Mesenteric fat pad (tissue), 1 donor: ENCODE measurements at regions not wholly inside any gene's neighbourhood (a gene's known extent, or its start where the extent isn't known, plus 50 kb on each side); places are given as distances from the start of the nearest gene placed in this dataset.

Source experiments
- DNase-seq: peaks from one replicate; pipeline ENCODE4 v3.0.0-alpha.2; 2020; ENCODE audit warnings: low spot score
- donor health status: DM: yes; HTN: yes; CAD: no.

DNA sequence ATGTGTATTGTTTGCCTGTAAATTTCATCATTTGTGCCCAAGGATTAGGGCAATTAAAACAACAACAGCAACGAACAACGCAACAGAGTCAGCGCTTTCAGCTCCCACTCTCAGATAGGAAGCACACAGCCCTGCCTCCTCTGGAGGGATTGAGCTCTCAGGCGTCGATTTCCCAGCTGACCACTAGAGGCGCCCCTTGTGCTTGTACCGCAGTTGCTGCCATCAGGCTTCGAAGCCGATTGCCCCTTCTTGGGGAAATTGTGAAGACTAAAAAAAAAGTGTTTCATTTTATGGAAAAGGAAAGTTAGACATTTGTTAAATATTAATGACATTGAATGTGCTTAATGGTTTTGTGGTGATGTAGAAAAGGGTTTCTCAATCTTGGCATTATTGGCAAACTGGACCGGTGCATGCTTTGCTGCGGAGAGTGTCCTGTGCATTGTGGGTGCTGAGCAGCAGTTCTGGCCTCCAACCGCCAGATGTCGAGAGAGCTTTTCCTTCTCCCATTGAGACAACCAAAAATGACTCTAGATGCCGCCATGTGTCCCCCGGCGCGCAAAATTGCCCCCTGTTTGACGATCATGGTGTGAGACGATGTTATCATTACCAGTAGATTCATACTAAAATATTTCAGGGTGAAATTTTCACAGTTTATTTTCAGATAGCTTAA is 650.4 kb upstream of the RBFOX1 start:
- DNase-seq = no peak

GRCh38 chr16:6678586-6678985 is 654.1 kb upstream of the RBFOX1 start:
- no peak for DNase-seq

DNA sequence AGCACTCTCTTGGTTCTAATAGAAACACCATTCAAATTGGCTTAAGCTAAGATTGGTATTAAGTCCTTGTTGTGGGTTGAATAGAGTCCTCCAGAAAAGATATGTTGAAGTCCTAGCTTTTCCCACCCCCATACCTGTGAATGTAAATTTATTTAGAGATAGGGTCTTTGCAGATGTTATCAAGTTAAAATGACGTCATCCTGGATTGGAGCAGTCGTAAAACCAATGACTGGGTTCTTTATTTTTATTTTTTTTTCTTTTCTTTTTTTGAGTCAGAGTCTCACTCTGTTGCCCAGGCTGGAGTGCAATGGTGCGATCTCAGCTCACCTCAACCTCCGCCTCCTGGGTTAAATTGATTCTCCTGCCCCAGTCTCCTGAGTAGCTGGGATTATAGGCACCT is 658.6 kb upstream of the RBFOX1 start:
- DNase-seq = no peak

GRCh38 chr16:6672507-6672906 is 660.1 kb upstream of the RBFOX1 start:
- DNase-seq = no peak

DNA sequence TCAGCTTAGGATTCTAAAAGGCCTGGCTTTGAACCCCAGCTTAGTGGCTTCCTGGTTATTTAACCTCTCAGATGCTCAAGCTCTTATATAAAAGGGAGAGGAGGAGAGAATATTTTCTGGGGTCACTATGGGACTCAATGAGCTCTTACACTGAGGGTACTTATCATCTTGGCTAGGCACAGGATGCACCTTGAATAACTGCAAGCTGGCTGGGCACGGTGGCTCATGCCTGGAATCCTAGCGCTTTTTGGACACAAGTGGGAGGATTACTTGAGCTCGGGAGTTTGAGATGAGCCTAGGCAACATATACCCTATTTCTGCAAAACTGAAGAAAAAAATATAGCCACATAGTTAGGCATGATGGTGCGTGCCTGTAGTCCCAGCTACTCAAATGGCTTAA is 665.3 kb upstream of the RBFOX1 start:
- no peak for DNase-seq

GRCh38 chr16:6665126-6665525 is 667.5 kb upstream of the RBFOX1 start:
- no peak for DNase-seq

DNA sequence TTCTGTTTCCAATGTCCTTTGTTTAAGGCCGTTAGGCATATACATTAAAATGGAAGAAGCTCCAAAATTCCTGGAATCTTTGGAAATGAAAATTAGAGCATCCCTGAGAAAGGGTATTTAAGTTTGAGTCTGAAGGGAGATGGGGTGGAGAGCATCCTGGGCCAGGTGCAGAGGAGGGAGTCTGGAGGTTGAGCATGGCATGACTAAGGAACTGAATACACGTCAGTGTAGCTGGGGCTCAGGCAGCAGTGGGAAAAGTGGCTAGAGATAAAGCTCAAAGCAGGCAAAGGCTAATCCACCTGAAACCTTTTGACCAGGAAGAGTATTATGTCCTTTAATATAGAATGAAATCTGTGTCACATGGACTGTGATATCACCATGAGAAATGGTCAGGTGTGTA is 669.0 kb upstream of the RBFOX1 start:
- DNase-seq = no peak

DNA sequence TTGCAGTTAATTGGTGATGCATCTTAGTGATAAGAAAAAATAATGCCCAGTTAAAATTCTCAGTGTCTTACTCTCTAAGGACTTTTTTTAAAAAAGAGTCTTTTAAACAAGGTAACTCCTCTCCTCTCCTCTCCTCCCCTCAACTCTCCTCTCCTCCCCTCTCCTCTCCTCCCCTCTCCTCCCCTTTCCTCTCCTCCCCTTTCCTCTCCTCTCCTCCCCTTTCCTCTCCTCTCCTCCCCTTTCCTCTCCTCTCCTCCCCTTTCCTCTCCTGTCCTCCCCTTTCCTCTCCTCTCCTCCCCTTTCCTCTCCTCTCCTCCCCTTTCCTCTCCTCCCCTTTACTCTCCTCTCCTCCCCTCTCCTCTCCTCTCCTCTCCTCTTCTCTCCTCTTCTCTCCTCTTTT is 675.9 kb upstream of the RBFOX1 start:
- DNase-seq = no peak

DNA sequence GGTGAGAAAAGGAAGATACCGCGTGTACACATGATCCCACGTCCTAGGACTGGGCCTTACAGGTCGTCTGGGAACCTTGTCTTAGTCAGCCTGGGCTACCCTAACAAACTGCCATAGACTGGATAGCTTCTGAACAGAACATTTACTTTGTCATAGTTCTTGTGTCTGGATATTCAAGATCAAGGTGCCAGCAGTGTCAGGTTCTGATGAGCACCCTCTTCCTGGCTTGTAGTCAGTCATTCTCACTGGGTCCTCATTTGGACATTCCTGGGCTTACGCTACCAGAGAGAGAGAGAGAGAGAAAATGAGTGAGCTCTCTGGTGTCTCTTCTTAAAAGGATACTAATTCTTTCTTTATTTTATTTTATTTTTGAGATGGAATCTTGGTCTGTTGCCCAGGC is 685.8 kb upstream of the RBFOX1 start:
- no peak for DNase-seq

GRCh38 chr16:6645768-6646568 is 686.7 kb upstream of the RBFOX1 start:
- no peak for DNase-seq

- no peak for DNase-seq
Measured at GRCh38 chr16:6644916-6645315, 687.7 kb upstream of the RBFOX1 start.

DNA sequence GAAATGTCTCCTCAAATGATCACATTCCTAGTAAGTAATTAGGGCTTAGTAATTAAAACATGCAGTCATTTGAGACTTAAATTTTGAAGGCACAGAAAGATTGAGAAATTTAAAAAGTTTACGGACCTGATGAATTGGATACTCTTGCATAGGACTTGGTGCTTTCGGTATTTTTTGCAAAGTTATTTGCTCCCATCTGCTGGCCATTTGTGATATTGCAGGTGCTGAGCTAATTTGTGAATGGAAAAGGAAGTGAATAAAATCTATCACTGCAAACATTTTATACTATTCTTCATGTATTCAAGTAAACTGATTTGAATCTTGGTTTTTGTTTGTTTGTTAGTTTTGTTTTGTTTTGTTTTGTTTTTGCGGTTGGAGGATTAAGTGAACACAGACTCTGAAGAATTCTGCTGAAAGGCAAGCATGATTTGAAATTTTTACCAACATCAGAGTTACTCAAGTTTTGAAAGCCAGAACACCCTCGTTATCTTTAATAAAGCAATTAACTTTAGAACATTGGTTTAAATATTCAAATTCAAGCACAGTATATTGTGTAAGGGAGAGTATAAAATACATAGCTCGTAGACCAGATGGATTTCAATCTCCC is 689.5 kb upstream of the RBFOX1 start:
- DNase-seq = no peak

GRCh38 chr16:6642271-6642670 is 690.4 kb upstream of the RBFOX1 start:
- DNase-seq = no peak

DNA sequence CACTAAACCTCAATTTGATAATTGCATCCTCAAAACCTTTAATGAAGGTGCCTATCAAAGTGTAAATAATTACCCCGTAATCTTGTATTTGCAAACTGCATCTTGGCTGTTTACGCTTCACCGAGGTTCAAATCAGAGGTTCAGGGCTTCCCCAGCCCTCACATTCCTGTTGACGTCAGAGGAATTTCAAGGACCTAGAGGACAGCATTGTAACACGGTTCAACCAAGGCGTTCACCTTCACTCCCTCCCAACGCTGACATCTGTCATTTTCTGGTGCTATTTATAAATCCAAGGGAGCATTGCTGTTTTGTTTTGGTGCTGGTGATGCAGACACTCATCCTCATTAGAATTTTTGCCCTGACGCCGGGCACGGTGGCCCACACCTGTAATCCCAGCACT is 691.6 kb upstream of the RBFOX1 start:
- no peak for DNase-seq

DNA sequence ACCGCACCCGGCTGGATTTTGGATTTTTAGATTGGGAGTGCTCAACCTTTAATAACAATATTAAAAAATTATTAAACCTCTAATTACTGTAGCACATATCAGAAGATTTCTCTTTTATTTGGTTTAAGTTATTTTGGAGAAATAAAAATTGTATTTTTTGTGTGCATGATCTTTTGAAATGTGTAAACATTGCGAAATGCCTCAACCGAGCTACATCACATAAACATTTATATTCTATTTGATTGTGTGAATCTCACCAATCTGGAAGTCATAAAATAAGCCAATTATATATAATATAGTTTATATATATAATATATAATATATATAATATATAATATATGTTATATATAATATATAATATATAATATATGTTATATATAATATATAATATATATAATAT is 696.2 kb upstream of the RBFOX1 start:
- no peak for DNase-seq

DNA sequence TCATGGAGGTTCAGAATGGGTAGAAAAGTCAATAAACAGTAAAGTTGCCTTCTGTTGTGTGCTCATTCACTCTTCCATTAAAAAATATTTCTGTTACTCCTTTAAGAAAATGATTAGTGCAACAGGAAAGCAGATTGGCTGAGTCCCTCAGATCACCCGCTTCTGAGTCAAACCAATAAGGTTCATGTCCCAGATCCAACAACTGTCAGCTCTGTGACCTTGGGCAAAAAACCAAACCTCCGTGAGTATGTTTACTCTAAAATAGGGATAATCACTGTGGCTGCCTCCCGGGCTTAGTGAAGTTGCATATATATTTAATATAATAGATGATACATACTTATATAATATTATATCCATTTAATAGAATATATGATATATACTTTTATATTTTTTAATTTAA is 698.5 kb upstream of the RBFOX1 start:
- DNase-seq = no peak

GRCh38 chr16:6633456-6633855 is 699.2 kb upstream of the RBFOX1 start:
- no peak for DNase-seq

DNA sequence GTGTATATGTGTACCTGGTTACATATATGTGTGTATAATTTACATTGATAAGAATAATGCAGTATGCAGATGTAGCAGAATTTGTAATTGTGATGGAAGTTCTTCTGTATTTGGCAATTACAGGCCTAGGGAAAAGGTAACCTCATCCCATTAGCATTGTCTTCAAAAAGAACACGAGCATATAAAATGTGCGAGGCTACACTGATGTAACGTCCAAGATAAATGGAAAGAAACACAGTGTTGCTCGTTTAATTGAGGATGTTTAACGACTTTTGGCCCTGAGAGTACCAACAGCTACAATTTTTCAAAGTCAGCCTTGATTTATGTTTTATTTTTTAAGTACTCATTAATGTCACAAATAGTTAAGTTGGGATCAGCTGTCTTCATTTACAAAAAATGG is 703.5 kb upstream of the RBFOX1 start:
- DNase-seq = no peak

DNA sequence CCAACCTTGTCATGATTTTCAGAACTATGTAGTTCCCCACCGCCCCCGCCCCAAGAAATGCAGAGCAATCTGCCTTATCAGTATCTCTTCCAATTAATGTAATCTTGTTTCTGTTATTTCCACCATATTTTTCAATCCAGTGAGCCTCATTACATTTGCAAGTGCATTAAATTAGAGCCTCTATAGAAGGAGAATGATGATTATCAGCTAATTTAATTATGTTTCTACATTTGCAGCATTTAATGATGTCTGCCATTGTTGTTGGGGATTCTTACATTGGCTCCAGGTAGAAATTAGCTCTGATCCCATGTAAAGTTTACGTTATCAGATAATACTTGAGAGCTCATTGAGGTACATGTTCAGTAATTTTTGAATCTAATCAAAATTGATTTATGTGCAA is 707.0 kb upstream of the RBFOX1 start:
- DNase-seq = no peak

GRCh38 chr16:6618874-6619273 is 713.8 kb upstream of the RBFOX1 start:
- no peak for DNase-seq

GRCh38 chr16:6616746-6617145 is 715.9 kb upstream of the RBFOX1 start:
- no peak for DNase-seq

DNA sequence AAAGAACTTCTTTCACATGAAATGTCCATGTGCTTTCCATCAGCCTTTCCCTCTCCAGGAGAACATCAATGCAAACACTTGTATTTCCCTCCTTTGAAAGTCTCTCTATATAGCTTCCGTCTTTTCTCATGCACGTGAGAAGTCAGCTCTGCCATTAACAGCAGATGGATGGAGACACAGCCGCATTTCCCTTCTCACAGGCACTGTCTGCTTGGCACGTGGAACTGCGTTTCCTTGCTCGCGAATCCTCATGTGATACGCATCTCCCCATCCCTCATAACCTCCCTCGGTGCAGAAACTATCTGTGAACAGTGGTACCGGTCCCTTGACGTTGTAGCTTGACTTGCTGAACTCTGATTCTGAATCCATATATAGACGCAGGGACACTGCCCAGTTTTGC is 717.0 kb upstream of the RBFOX1 start:
- DNase-seq = no peak

- DNase-seq = no peak
Measured at GRCh38 chr16:6611535-6611934, 721.1 kb upstream of the RBFOX1 start.
